ENCODE measurements at regions not wholly inside any gene's neighbourhood (a gene's known extent, or its start where the extent isn't known, plus 50 kb on each side); places are given as distances from the start of the nearest gene placed in this dataset.
"Not testable (repeated sequence)": the region's sequence is repeated elsewhere in the genome, so short reads cannot be mapped to it uniquely, and the experiment has no call there.

DNA sequence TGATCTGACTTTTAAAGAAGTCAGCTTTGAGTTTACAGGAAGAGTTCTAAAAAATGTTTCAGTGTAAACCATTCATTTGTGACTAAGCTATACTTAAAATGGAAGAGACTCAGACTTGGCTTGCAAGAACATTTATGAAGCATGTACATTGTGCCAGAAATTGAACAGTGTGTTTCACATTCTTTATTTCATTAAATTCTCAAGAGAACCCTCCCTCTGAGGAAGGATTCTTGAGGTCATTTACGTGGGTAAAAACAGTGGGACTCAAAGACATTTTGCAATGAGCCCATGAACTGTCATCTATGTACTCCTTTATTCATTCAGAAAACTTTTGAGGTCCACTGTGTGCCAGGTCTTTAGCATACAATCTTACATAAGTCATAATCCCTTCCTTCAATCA is 143.6 kb upstream of the ZNF521 start:
- H3K4me1 ChIP-seq = no peaks in the 10 kb centered on the region
- no peak overlapping the region for H3K27ac ChIP-seq
- H3K27me3 ChIP-seq = no peaks in the 10 kb centered on the region
- DNase-seq = no peak
- no peaks in the 10 kb centered on the region for H3K36me3 ChIP-seq
- H3K9me3 ChIP-seq = no peaks in the 10 kb centered on the region
- no peak overlapping the region for H3K4me3 ChIP-seq
- TF ChIP-seq, protein P1, sequence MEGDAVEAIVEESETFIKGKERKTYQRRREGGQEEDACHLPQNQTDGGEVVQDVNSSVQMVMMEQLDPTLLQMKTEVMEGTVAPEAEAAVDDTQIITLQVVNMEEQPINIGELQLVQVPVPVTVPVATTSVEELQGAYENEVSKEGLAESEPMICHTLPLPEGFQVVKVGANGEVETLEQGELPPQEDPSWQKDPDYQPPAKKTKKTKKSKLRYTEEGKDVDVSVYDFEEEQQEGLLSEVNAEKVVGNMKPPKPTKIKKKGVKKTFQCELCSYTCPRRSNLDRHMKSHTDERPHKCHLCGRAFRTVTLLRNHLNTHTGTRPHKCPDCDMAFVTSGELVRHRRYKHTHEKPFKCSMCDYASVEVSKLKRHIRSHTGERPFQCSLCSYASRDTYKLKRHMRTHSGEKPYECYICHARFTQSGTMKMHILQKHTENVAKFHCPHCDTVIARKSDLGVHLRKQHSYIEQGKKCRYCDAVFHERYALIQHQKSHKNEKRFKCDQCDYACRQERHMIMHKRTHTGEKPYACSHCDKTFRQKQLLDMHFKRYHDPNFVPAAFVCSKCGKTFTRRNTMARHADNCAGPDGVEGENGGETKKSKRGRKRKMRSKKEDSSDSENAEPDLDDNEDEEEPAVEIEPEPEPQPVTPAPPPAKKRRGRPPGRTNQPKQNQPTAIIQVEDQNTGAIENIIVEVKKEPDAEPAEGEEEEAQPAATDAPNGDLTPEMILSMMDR (IDR thresholded peaks at IDR 0.05) = no peak
- intact Hi-C loops (cut with DNase I; ENCODE audit: low total_unique reads) = no loop called here

DNA sequence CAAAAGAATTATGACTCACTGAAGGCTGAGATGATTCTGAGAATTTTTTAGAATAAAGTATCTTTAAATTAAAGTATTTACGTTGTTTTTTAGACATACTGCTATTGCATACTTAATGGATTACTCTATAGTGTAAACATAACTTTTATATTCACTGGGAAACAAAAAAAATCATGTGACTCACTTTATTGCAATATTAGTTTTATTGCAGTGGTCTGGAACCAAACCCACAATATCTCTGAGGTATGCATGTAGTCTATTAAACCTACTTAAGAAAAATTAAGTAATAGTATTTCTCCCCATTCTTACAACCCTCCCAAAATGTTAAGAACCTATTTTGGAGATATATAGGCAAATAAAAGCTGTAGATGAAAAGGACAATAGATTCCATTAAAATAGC is 142.9 kb upstream of the ZNF521 start:
- Histone ChIP-seq H3K4me1 (no peaks in the 10 kb centered on the region), H3K36me3 (no peaks in the 10 kb centered on the region), H3K27me3 (no peaks in the 10 kb centered on the region), H3K27ac (no peak overlapping the region), H3K9me3 (no peaks in the 10 kb centered on the region), H3K4me3 (no peak overlapping the region)
- TF ChIP-seq, protein P1 (IDR thresholded peaks at IDR 0.05) = no peak
- TF ChIP-seq POLR2A (IDR thresholded peaks at IDR 0.05) = no peak
- DNase-seq = no peak
- intact Hi-C loops (cut with DNase I; ENCODE audit: low total_unique reads) = no loop called here

DNA sequence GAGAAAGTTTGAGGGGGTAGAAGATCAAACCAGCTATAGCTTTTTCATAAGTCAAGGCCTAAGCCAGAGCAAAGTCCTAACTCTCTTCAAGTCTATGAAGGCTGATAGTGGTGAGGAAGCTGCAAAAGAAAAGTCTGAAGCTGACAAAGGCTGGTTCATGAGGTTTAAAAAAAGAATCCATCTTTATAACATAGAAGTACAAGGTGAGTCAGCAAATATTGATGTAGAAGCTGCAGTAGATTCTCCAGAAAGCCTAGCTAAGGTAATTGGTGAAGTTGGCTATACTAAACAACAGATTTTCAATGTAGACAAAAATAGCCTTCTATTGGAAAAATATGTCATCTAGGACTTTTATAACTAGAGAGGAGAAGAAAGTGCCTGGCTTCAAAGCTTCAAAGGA is 141.4 kb upstream of the ZNF521 start:
- Histone ChIP-seq H3K36me3 (no peaks in the 10 kb centered on the region), H3K4me1 (no peaks in the 10 kb centered on the region), H3K27me3 (no peaks in the 10 kb centered on the region), H3K4me3 (no peak overlapping the region), H3K9me3 (no peaks in the 10 kb centered on the region), H3K27ac (no peak overlapping the region)
- DNase-seq = no peak
- TF ChIP-seq, protein P1 (IDR thresholded peaks at IDR 0.05) = no peak
- no peak for TF ChIP-seq POLR2A (IDR thresholded peaks at IDR 0.05)
- intact Hi-C loops (cut with DNase I; ENCODE audit: low total_unique reads) = no loop called here

DNA sequence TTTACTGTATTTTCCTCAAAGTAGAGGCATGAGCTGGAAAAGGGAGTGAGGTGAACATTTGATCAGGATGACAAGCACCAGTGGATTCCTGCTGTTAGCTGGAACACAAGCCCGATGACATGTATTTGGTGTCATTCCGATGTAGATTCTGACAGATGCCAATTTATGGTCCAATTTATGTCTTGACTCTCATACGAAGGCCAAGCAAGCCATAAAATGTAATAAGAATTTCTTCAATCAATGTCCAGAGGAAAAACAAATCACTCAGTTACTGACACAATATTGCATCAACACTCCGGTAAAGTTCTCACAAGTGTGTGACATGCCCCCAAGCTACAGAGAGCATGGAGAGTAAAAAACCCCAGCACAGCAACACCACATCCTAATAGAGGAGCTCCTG is 138.3 kb upstream of the ZNF521 start:
- H3K4me3 ChIP-seq = no peak overlapping the region
- no peak for TF ChIP-seq POLR2A (IDR thresholded peaks at IDR 0.05)
- TF ChIP-seq, protein P1 (IDR thresholded peaks at IDR 0.05) = no peak
- no peak for DNase-seq
- intact Hi-C loops (cut with DNase I; ENCODE audit: low total_unique reads) = no loop called here
- H3K27ac ChIP-seq = no peak overlapping the region
- H3K9me3 ChIP-seq = no peaks in the 10 kb centered on the region
- H3K36me3 ChIP-seq = no peaks in the 10 kb centered on the region
- no peaks in the 10 kb centered on the region for H3K4me1 ChIP-seq
- H3K27me3 ChIP-seq = no peaks in the 10 kb centered on the region

DNA sequence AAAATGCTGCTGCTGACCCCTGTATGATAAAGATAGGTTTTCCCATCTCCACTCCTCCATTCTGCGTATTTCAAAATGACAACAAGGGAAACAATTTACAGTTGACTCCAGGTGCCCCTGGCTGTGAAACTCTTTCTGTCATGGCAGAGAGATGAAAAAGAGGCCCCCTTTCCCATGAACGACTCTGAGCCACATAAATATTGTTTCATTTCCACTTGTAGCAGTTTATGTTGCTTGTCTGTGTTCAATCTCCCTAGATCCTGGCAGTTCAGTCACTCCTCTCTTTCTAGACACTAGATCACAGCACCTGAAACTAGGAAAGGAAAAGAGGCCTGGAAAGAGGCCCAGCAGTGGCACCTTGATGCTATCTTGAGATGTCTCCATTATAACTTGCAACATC is 121.0 kb upstream of the ZNF521 start:
- Histone ChIP-seq H3K27me3 (no peaks in the 10 kb centered on the region), H3K4me1 (no peaks in the 10 kb centered on the region), H3K36me3 (no peaks in the 10 kb centered on the region), H3K27ac (no peak overlapping the region), H3K9me3 (no peaks in the 10 kb centered on the region), H3K4me3 (no peak overlapping the region)
- intact Hi-C loops (cut with DNase I; ENCODE audit: low total_unique reads) = no loop called here
- DNase-seq = no peak
- TF ChIP-seq, protein P1 (IDR thresholded peaks at IDR 0.05) = no peak
- no peak for TF ChIP-seq POLR2A (IDR thresholded peaks at IDR 0.05)

DNA sequence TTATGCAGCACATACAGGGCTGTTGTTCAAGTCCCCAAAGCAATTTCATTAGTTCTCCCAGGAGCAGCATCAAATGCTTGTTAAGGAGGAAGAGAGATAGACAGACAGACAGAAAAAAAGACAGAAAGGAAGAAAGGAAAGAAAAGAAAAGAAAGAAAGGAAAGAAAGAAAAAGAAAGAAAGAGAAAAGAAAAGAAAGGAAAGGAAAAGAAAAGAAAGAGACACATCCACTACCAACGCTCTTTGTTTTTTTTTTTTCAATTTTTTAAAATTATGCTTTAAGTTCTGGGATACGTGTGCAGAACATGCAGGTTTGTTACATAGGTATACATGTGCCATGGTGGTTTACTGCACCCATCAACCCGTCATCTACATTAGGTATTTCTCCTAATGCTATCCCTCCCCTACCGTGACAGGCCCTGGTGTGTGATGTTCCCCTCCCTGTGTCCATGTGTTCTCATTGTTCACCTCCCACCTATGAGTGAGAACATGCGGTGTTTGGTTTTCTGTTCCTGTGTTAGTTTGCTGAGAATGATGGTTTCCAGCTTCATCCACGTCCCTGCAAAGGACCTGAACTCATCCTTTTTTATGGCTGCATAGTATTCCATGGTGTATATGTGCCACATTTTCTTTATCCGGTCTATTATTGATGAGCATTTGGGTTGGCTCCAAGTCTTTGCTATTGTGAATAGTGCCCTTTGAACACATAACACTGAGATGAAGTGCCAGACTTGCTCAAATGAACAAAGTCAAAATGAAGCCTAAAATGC is 119.0 kb upstream of the ZNF521 start:
- H3K27me3 ChIP-seq; H3K4me3 ChIP-seq; H3K4me1 ChIP-seq; intact Hi-C loops (cut with DNase I; ENCODE audit: low total_unique reads); H3K9me3 ChIP-seq; H3K27ac ChIP-seq; H3K36me3 ChIP-seq; DNase-seq: not testable (repeated sequence)

All from uterus (tissue), 3 donors.